ENCODE measurements at regions not wholly inside any gene's neighbourhood (a gene's known extent, or its start where the extent isn't known, plus 50 kb on each side); places are given as distances from the start of the nearest gene placed in this dataset.
A peak's percentile ranks its signal among the peaks of the same experiment; 100 is the strongest.

GRCh38 chr2:54403512-54404238 is 52.5 kb upstream of the SPTBN1 start:
- Mint-ChIP-seq H3K4me1 (peaks cover 10% of the 10 kb centered on the region), H3K9me3 (no peaks in the 10 kb centered on the region), H3K36me3 (no peaks in the 10 kb centered on the region), H3K27ac (no peak overlapping the region), H3K27me3 (ENCODE audit: low read depth in 3 of 3) (peaks cover 35 to 51% (median 46%) of the 10 kb centered on the region in 3 donors), H3K4me3 (peak overlapping the region in 1 of 2 donors; percentile 31)
- intact Hi-C loops (cut with micrococcal nuclease) = no loop called here
- no peak for DNase-seq
- H3K9ac ChIP-seq (ENCODE audit: insufficient read depth, low read length, poor library complexity, severe bottlenecking) = no peak overlapping the region
- H3K4me2 ChIP-seq (replicated peaks; ENCODE audit: extremely low read depth, low read length, poor library complexity, severe bottlenecking) = no peak overlapping the region
- peaks cover 23 to 40% of the 10 kb centered on the region in 2 donors for H3K27me3 ChIP-seq (ENCODE audit: control insufficient read depth in 2 of 2, insufficient read depth in 2 of 2, low read length in 2 of 2)
- no peak overlapping the region for H2AFZ ChIP-seq (ENCODE audit: insufficient read depth, low read depth, low read length, poor library complexity, severe bottlenecking)
- TF ChIP-seq CTCF (IDR thresholded peaks at IDR 0.05) = no peak
- no peaks in the 10 kb centered on the region for H3K36me3 ChIP-seq (replicated peaks in 1 of 2; ENCODE audit: control insufficient read depth in 1 of 2, insufficient read depth in 2 of 2, low read length in 2 of 2)
- WGBS (ENCODE audit: insufficient coverage) = 100% methylated on average over 1 of the region's 5 CpGs
- no peak overlapping the region for H3K4me3 ChIP-seq (replicated peaks in 1 of 3; ENCODE audit: low read depth in 2 of 3, low read length in 3 of 3)
- no peaks in the 10 kb centered on the region for H3K79me2 ChIP-seq (ENCODE audit: insufficient read depth, low read length)
- peaks cover 6 to 8% of the 10 kb centered on the region in 2 donors for H3K4me1 ChIP-seq (ENCODE audit: control insufficient read depth in 1 of 2, insufficient read depth in 2 of 2, low read length in 2 of 2)
- H3K9me3 ChIP-seq (replicated peaks in 1 of 2; ENCODE audit: control insufficient read depth in 1 of 2, insufficient read depth in 1 of 2, low read length in 2 of 2) = no peaks in the 10 kb centered on the region
- no peaks in the 10 kb centered on the region for H4K20me1 ChIP-seq (ENCODE audit: insufficient read depth, low read length)
- no peak overlapping the region for H3K27ac ChIP-seq (ENCODE audit: low read depth in 1 of 2, low read length in 2 of 2)

- no peak for DNase-seq
- no CpG with 5 or more reads among the region's 4 CpGs for WGBS (ENCODE audit: insufficient coverage)
- H3K4me1 ChIP-seq (ENCODE audit: control insufficient read depth in 1 of 2, insufficient read depth in 2 of 2, low read length in 2 of 2) = peaks cover 6 to 8% of the 10 kb centered on the region in 2 donors
- H3K27me3 ChIP-seq (ENCODE audit: control insufficient read depth in 2 of 2, insufficient read depth in 2 of 2, low read length in 2 of 2) = peaks cover 23 to 42% of the 10 kb centered on the region in 2 donors
- H4K20me1 ChIP-seq (ENCODE audit: insufficient read depth, low read length) = no peaks in the 10 kb centered on the region
- no peaks in the 10 kb centered on the region for H3K79me2 ChIP-seq (ENCODE audit: insufficient read depth, low read length)
- Mint-ChIP-seq H3K4me1 (peaks cover 10% of the 10 kb centered on the region), H3K27me3 (ENCODE audit: low read depth in 3 of 3) (peaks cover 33 to 53% (median 47%) of the 10 kb centered on the region in 3 donors), H3K27ac (peak overlapping the region in 2 of 7 donors; percentile 11 to 30), H3K4me3 (no peak overlapping the region), H3K9me3 (no peaks in the 10 kb centered on the region), H3K36me3 (no peaks in the 10 kb centered on the region)
- no peak for TF ChIP-seq CTCF (IDR thresholded peaks at IDR 0.05)
- no peaks in the 10 kb centered on the region for H3K36me3 ChIP-seq (replicated peaks in 1 of 2; ENCODE audit: control insufficient read depth in 1 of 2, insufficient read depth in 2 of 2, low read length in 2 of 2)
- no peak overlapping the region for H2AFZ ChIP-seq (ENCODE audit: insufficient read depth, low read depth, low read length, poor library complexity, severe bottlenecking)
- H3K9me3 ChIP-seq (replicated peaks in 1 of 2; ENCODE audit: control insufficient read depth in 1 of 2, insufficient read depth in 1 of 2, low read length in 2 of 2) = no peaks in the 10 kb centered on the region
- H3K27ac ChIP-seq (ENCODE audit: low read depth in 1 of 2, low read length in 2 of 2) = no peak overlapping the region
- H3K4me3 ChIP-seq (replicated peaks in 1 of 3; ENCODE audit: low read depth in 2 of 3, low read length in 3 of 3) = no peak overlapping the region
- no peak overlapping the region for H3K9ac ChIP-seq (ENCODE audit: insufficient read depth, low read length, poor library complexity, severe bottlenecking)
- no peak overlapping the region for H3K4me2 ChIP-seq (replicated peaks; ENCODE audit: extremely low read depth, low read length, poor library complexity, severe bottlenecking)
- intact Hi-C loops (cut with micrococcal nuclease) = no loop called here
Measured at GRCh38 chr2:54404270-54404669, 51.9 kb upstream of the SPTBN1 start.

Measured in CD14-positive monocyte (primary cell).